Osteocyte (in vitro differentiated cells): ENCODE measurements at regions not wholly inside any gene's neighbourhood (a gene's known extent, or its start where the extent isn't known, plus 50 kb on each side); places are given as distances from the start of the nearest gene placed in this dataset.
"Not testable (repeated sequence)": the region's sequence is repeated elsewhere in the genome, so short reads cannot be mapped to it uniquely, and the experiment has no call there.

Source experiments
- DNase-seq: peaks from one replicate; pipeline ENCODE4 v3.0.0; 2021; ENCODE audit warnings: mixed read lengths; ENCODE audit not compliant: unreplicated experiment; ENCODE audit errors: extremely low spot score
- H3K27ac Mint-ChIP-seq: one replicate; pipeline ENCODE4 v1.8.0; 2021; ENCODE audit warnings: mild to moderate bottlenecking, mixed read lengths; ENCODE audit not compliant: unreplicated experiment
- H3K27me3 Mint-ChIP-seq: one replicate; pipeline ENCODE4 v1.8.0; 2021; ENCODE audit warnings: mixed read lengths; ENCODE audit not compliant: unreplicated experiment
- H3K36me3 Mint-ChIP-seq: one replicate; pipeline ENCODE4 v1.8.0; 2021; ENCODE audit warnings: mixed read lengths; ENCODE audit not compliant: unreplicated experiment
- H3K4me1 Mint-ChIP-seq: one replicate; pipeline ENCODE4 v1.8.0; 2021; ENCODE audit warnings: mixed read lengths; ENCODE audit not compliant: unreplicated experiment
- H3K4me3 Mint-ChIP-seq: one replicate; pipeline ENCODE4 v1.8.0; 2021; ENCODE audit warnings: mild to moderate bottlenecking, moderate library complexity, mixed read lengths; ENCODE audit not compliant: unreplicated experiment
- H3K9me3 Mint-ChIP-seq: one replicate; pipeline ENCODE4 v1.8.0; 2021; ENCODE audit warnings: mixed read lengths; ENCODE audit not compliant: unreplicated experiment
- TF ChIP-seq, protein P1 (sequence below): fragments of 200-600 bp; sonication (generic); IDR thresholded peaks from 2 replicates; pipeline ENCODE4 v1.5.0; 2021; ENCODE audit warnings: antibody characterized with exemption, mild to moderate bottlenecking, moderate library complexity

DNA sequence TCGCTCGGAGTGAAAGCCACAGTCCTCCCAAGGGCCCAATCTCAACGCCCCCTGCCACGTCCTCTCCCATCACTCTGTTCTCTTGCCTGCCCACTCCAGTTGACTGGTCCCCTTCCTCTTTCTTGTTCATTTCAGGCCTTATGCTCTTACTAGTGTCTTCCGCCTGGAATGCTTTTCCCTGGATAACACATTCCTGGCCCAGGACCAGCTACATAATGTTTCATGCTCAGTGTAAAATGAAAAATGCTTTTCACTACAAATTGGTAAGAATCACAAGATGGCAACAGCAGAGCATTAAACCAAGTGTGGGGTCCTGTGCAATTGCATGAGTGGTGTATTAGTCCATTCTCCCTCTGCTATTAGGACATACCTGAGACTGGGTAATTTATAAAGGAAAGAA is 417.2 kb upstream of the KLHL29 start:
- H3K27me3 Mint-ChIP-seq: no peaks in the 10 kb centered on the region
- TF ChIP-seq, protein P1, sequence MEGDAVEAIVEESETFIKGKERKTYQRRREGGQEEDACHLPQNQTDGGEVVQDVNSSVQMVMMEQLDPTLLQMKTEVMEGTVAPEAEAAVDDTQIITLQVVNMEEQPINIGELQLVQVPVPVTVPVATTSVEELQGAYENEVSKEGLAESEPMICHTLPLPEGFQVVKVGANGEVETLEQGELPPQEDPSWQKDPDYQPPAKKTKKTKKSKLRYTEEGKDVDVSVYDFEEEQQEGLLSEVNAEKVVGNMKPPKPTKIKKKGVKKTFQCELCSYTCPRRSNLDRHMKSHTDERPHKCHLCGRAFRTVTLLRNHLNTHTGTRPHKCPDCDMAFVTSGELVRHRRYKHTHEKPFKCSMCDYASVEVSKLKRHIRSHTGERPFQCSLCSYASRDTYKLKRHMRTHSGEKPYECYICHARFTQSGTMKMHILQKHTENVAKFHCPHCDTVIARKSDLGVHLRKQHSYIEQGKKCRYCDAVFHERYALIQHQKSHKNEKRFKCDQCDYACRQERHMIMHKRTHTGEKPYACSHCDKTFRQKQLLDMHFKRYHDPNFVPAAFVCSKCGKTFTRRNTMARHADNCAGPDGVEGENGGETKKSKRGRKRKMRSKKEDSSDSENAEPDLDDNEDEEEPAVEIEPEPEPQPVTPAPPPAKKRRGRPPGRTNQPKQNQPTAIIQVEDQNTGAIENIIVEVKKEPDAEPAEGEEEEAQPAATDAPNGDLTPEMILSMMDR: no peak
- H3K9me3 Mint-ChIP-seq: peaks cover 3% of the 10 kb centered on the region
- no peak overlapping the region for H3K4me3 Mint-ChIP-seq
- no peak overlapping the region for H3K27ac Mint-ChIP-seq
- no peaks in the 10 kb centered on the region for H3K36me3 Mint-ChIP-seq
- no peak for DNase-seq
- no peaks in the 10 kb centered on the region for H3K4me1 Mint-ChIP-seq

DNA sequence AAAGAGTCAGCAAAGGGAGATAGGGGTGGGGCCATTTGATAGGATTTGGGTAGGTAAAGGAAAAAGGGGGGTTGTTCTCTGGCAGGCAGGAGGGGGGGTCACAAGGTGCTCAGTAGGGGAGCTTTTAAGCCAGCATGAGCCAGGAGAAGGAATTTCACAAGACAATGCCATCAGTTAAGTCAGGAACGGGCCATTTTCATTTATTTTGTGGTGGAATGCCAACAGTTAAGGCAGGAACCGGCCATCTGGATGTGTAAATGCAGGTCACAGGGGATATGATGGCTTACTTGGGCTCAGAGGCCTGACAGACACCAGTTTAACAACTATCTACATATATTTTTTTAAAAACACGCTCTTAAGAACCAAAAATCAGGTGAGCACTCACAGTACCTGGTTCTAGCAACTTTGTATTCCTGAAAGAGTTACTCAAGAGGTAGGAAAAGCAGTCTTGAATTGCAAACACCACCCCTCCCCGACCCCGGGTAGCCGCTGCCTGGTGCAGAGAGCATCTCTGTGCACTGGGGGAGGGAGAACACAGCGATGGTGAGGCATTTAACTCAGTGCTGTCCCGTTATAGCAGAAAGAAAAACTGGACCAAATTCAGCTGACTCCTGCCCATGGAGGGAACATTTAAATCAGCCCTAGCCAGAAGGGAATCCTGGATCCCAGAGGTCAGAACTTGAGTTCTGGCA is 414.5 kb upstream of the KLHL29 start:
- H3K4me1 Mint-ChIP-seq: no peaks in the 10 kb centered on the region
- no peaks in the 10 kb centered on the region for H3K9me3 Mint-ChIP-seq
- no peak overlapping the region for H3K4me3 Mint-ChIP-seq
- H3K27me3 Mint-ChIP-seq: no peaks in the 10 kb centered on the region
- no peak overlapping the region for H3K27ac Mint-ChIP-seq
- TF ChIP-seq, protein P1: no peak
- H3K36me3 Mint-ChIP-seq: no peaks in the 10 kb centered on the region
- no peak for DNase-seq

DNA sequence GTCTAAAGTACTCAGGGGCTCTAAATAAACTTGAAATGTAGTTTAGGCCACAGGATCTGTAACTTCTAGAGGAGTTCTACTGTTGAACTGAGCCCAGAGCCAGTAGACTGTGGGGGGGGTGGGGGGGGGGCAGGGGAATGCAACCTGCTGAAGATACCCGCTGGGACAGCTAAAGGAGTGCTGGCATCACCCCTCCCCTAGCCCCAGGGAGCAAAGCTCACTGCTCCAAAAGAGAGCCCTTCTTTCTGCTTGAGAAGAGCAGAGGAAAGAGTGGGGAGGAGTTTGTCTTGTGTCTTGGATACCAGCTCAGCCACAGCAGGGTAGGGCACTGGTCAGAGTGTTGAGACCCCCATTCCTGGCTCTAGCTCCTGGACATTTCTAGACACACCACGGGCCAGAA is 414.0 kb upstream of the KLHL29 start:
- Mint-ChIP-seq H3K36me3 (no peaks in the 10 kb centered on the region), H3K27me3 (no peaks in the 10 kb centered on the region), H3K9me3 (no peaks in the 10 kb centered on the region), H3K4me3 (no peak overlapping the region), H3K4me1 (no peaks in the 10 kb centered on the region), H3K27ac (no peak overlapping the region)
- DNase-seq: no peak
- TF ChIP-seq, protein P1: no peak

DNA sequence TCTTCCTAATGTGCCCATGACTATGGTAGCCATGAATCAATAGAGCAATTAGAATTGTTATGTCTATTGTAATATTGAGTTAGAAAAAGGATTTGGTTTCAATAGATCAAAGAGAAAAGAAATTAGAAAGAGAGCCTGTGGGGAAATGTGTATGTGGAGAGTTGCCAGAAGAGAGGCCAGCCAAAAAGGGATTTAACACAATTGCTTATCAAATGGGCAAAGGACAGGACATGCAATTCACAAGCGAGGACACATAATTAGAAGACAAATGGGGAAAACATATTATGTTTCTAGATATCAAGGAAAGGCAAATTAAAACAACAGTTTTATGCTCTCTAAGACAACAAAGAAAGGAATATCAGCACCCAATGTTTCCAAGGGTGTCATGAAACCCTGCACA is 403.2 kb upstream of the KLHL29 start:
- H3K4me1 Mint-ChIP-seq: no peaks in the 10 kb centered on the region
- no peaks in the 10 kb centered on the region for H3K27me3 Mint-ChIP-seq
- DNase-seq: no peak
- H3K27ac Mint-ChIP-seq: no peak overlapping the region
- H3K36me3 Mint-ChIP-seq: no peaks in the 10 kb centered on the region
- H3K4me3 Mint-ChIP-seq: no peak overlapping the region
- TF ChIP-seq, protein P1: no peak
- H3K9me3 Mint-ChIP-seq: peaks cover 16% of the 10 kb centered on the region

DNA sequence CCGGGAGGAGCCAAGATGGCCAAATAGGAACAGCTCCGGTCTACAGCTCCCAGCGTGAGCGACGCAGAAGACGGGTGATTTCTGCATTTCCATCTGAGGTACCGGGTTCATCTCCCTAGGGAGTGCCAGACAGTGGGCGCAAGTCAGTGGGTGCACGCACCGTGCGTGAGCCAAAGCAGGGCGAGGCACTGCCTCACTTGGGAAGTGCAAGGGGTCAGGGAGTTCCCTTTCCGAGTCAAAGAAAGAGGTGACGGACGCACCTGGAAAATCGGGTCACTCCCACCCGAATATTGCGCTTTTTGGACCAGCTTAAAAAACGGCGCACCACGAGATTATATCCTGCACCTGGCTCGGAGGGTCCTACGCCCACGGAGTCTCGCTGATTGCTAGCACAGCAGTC is 400.8 kb upstream of the KLHL29 start:
- H3K27me3 Mint-ChIP-seq, H3K36me3 Mint-ChIP-seq, H3K27ac Mint-ChIP-seq, H3K4me3 Mint-ChIP-seq, H3K4me1 Mint-ChIP-seq, DNase-seq: not testable (repeated sequence)
- peaks cover 16% of the 10 kb centered on the region for H3K9me3 Mint-ChIP-seq

DNA sequence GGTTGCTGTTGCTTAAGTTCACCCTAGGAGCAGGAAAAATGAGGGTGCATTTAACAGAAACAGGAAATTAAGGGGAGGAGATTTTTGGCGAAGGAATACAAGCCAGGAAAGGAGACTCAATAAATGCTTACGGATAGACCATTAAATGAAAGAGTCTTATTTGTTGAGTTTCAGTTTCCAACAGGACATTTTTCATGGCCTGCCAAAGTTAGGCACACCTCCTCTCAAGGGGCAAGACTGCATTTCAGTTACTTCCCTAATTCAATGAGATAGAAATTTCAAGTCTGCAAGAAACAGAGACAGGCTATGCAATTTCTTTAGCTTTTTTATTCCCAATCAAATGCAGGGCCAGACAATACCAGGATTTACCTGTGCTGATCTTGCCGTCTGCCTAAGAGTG is 394.7 kb upstream of the KLHL29 start:
- Mint-ChIP-seq H3K27ac (no peak overlapping the region), H3K36me3 (no peaks in the 10 kb centered on the region), H3K9me3 (no peaks in the 10 kb centered on the region), H3K27me3 (no peaks in the 10 kb centered on the region), H3K4me1 (no peaks in the 10 kb centered on the region), H3K4me3 (no peak overlapping the region)
- DNase-seq: no peak
- TF ChIP-seq, protein P1: no peak
